ENCODE measurements at regions not wholly inside any gene's neighbourhood (a gene's known extent, or its start where the extent isn't known, plus 50 kb on each side); places are given as distances from the start of the nearest gene placed in this dataset.

- Histone ChIP-seq H3K4me2 (ENCODE audit: low read depth, low read length, poor library complexity, severe bottlenecking) (no peak overlapping the region), H4K20me1 (ENCODE audit: low read depth, low read length) (no peaks in the 10 kb centered on the region), H3F3A (ENCODE audit: insufficient read depth) (no peaks in the 10 kb centered on the region), H3K27ac (ENCODE audit: low read depth, low read length) (no peak overlapping the region), H3K79me2 (ENCODE audit: insufficient read depth, low read length) (no peaks in the 10 kb centered on the region), H3K27me3 (ENCODE audit: low read length) (no peaks in the 10 kb centered on the region), H3K9me2 (replicated peaks; ENCODE audit: insufficient read depth, low read length) (no peaks in the 10 kb centered on the region), H3K4me3 (ENCODE audit: insufficient read depth, low read length, poor library complexity, severe bottlenecking) (no peak overlapping the region), H3K36me3 (ENCODE audit: low read length) (no peaks in the 10 kb centered on the region), H2AFZ (ENCODE audit: low read depth, low read length, severe bottlenecking) (no peak overlapping the region), H3K9ac (ENCODE audit: low read length) (no peak overlapping the region), H3K9me3 (ENCODE audit: insufficient read depth, low read length) (no peaks in the 10 kb centered on the region)
- TF ChIP-seq CTCF (IDR thresholded peaks at IDR 0.05; ENCODE audit: insufficient read depth, low read length, poor library complexity, severe bottlenecking) (no peak), EZH2phosphoT487 (conservative IDR thresholded peaks at IDR 0.05; ENCODE audit: low read length) (no peak)
Observed at GRCh38 chr9:115349542-115349941, 231.6 kb upstream of the TNC start.

GRCh38 chr9:115350548-115350947 is 232.6 kb upstream of the TNC start:
- H4K20me1 ChIP-seq (ENCODE audit: low read depth, low read length) = no peaks in the 10 kb centered on the region
- H3F3A ChIP-seq (ENCODE audit: insufficient read depth) = no peaks in the 10 kb centered on the region
- H3K4me3 ChIP-seq (ENCODE audit: insufficient read depth, low read length, poor library complexity, severe bottlenecking) = no peak overlapping the region
- H3K36me3 ChIP-seq (ENCODE audit: low read length) = no peaks in the 10 kb centered on the region
- TF ChIP-seq EZH2phosphoT487 (conservative IDR thresholded peaks at IDR 0.05; ENCODE audit: low read length) = no peak
- no peak for TF ChIP-seq CTCF (IDR thresholded peaks at IDR 0.05; ENCODE audit: insufficient read depth, low read length, poor library complexity, severe bottlenecking)
- no peak overlapping the region for H3K4me2 ChIP-seq (ENCODE audit: low read depth, low read length, poor library complexity, severe bottlenecking)
- no peaks in the 10 kb centered on the region for H3K27me3 ChIP-seq (ENCODE audit: low read length)
- H3K9me3 ChIP-seq (ENCODE audit: insufficient read depth, low read length) = no peaks in the 10 kb centered on the region
- no peak overlapping the region for H3K9ac ChIP-seq (ENCODE audit: low read length)
- no peaks in the 10 kb centered on the region for H3K9me2 ChIP-seq (replicated peaks; ENCODE audit: insufficient read depth, low read length)
- H3K27ac ChIP-seq (ENCODE audit: low read depth, low read length) = no peak overlapping the region
- no peak overlapping the region for H2AFZ ChIP-seq (ENCODE audit: low read depth, low read length, severe bottlenecking)
- H3K79me2 ChIP-seq (ENCODE audit: insufficient read depth, low read length) = no peaks in the 10 kb centered on the region

GRCh38 chr9:115353681-115354080 is 235.7 kb upstream of the TNC start:
- Histone ChIP-seq H4K20me1 (ENCODE audit: low read depth, low read length) (no peaks in the 10 kb centered on the region), H3K4me3 (ENCODE audit: insufficient read depth, low read length, poor library complexity, severe bottlenecking) (no peak overlapping the region), H3K9me2 (replicated peaks; ENCODE audit: insufficient read depth, low read length) (no peaks in the 10 kb centered on the region), H2AFZ (ENCODE audit: low read depth, low read length, severe bottlenecking) (no peak overlapping the region), H3F3A (ENCODE audit: insufficient read depth) (no peaks in the 10 kb centered on the region), H3K79me2 (ENCODE audit: insufficient read depth, low read length) (no peaks in the 10 kb centered on the region), H3K27me3 (ENCODE audit: low read length) (no peaks in the 10 kb centered on the region), H3K4me2 (ENCODE audit: low read depth, low read length, poor library complexity, severe bottlenecking) (no peak overlapping the region), H3K27ac (ENCODE audit: low read depth, low read length) (no peak overlapping the region), H3K9ac (ENCODE audit: low read length) (no peak overlapping the region), H3K9me3 (ENCODE audit: insufficient read depth, low read length) (no peaks in the 10 kb centered on the region), H3K36me3 (ENCODE audit: low read length) (no peaks in the 10 kb centered on the region)
- TF ChIP-seq CTCF (IDR thresholded peaks at IDR 0.05; ENCODE audit: insufficient read depth, low read length, poor library complexity, severe bottlenecking) (no peak), EZH2phosphoT487 (conservative IDR thresholded peaks at IDR 0.05; ENCODE audit: low read length) (no peak)

DNA sequence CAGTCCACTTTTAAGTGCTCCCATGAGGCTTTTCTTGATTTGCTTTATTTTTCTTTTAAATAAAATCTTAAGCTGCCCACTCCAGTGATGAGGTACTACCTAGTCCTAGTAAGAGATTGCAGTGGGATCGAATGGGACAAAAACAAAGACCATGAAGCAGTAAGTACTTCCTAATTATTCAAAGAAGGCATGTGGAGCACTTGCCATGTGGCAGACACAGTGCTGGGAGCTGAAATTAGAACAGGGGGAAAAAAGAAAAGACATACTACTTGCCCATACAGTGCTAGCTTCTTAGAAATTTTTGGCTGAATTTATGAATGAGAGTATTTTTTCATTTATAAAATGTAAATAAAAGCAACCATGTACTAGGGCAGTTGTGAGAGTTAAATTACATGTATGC is 239.9 kb upstream of the TNC start:
- no peak overlapping the region for H3K4me3 ChIP-seq (ENCODE audit: insufficient read depth, low read length, poor library complexity, severe bottlenecking)
- H2AFZ ChIP-seq (ENCODE audit: low read depth, low read length, severe bottlenecking) = no peak overlapping the region
- TF ChIP-seq EZH2phosphoT487 (conservative IDR thresholded peaks at IDR 0.05; ENCODE audit: low read length) = no peak
- H3K9me3 ChIP-seq (ENCODE audit: insufficient read depth, low read length) = no peaks in the 10 kb centered on the region
- H4K20me1 ChIP-seq (ENCODE audit: low read depth, low read length) = no peaks in the 10 kb centered on the region
- no peaks in the 10 kb centered on the region for H3F3A ChIP-seq (ENCODE audit: insufficient read depth)
- no peaks in the 10 kb centered on the region for H3K9me2 ChIP-seq (replicated peaks; ENCODE audit: insufficient read depth, low read length)
- no peak overlapping the region for H3K27ac ChIP-seq (ENCODE audit: low read depth, low read length)
- H3K36me3 ChIP-seq (ENCODE audit: low read length) = no peaks in the 10 kb centered on the region
- no peaks in the 10 kb centered on the region for H3K27me3 ChIP-seq (ENCODE audit: low read length)
- no peak overlapping the region for H3K4me2 ChIP-seq (ENCODE audit: low read depth, low read length, poor library complexity, severe bottlenecking)
- H3K9ac ChIP-seq (ENCODE audit: low read length) = no peak overlapping the region
- H3K79me2 ChIP-seq (ENCODE audit: insufficient read depth, low read length) = no peaks in the 10 kb centered on the region
